Lung microvascular endothelial cell (primary cell): ENCODE measurements at regions not wholly inside any gene's neighbourhood (a gene's known extent, or its start where the extent isn't known, plus 50 kb on each side); places are given as distances from the start of the nearest gene placed in this dataset.
"Not testable (repeated sequence)": the region's sequence is repeated elsewhere in the genome, so short reads cannot be mapped to it uniquely, and the experiment has no call there.

ENCODE experiments used
- DNase-seq, 2 donors: peaks; one replicate each; pipeline versions ENCODE4 v3.0.0 to v3.0.0-alpha.2; 2010; ENCODE audit warnings: low read depth in 2 of 2

GRCh38 chr11:23236826-23237555, 376.7 kb upstream of the CCDC179 start:
- DNase-seq, result no peak

GRCh38 chr11:23252426-23252825, 392.2 kb upstream of the CCDC179 start:
- no peak for DNase-seq

- DNase-seq, result no peak
Observed at GRCh38 chr11:23257088-23257487, 396.8 kb upstream of the CCDC179 start.

- no peak for DNase-seq
Observed at GRCh38 chr11:23257556-23257955, 397.3 kb upstream of the CCDC179 start.

GRCh38 chr11:23263466-23263865, 403.2 kb upstream of the CCDC179 start:
- no peak for DNase-seq

GRCh38 chr11:23272095-23272494, 411.8 kb upstream of the CCDC179 start:
- no peak for DNase-seq

- peak in 1 of 2 donors; percentile 36 for DNase-seq
Observed at GRCh38 chr11:23278121-23278520, 417.8 kb upstream of the CCDC179 start.

GRCh38 chr11:23280088-23280487, 419.8 kb upstream of the CCDC179 start:
- no peak for DNase-seq

GRCh38 chr11:23283666-23284065, 423.4 kb upstream of the CCDC179 start:
- no peak for DNase-seq

- DNase-seq, result no peak
Observed at GRCh38 chr11:23284631-23285030, 424.4 kb upstream of the CCDC179 start.

- DNase-seq, result no peak
Observed at GRCh38 chr11:23288003-23288783, 427.9 kb upstream of the CCDC179 start.

- DNase-seq, result no peak
Observed at GRCh38 chr11:23295241-23295640, 435.0 kb upstream of the CCDC179 start.

- no peak for DNase-seq
Observed at GRCh38 chr11:23308041-23308440, 447.8 kb upstream of the CCDC179 start.

- DNase-seq, result no peak
Observed at GRCh38 chr11:23310276-23310675, 450.0 kb upstream of the CCDC179 start.

GRCh38 chr11:23311986-23312940, 452.0 kb upstream of the CCDC179 start:
- peak in 1 of 2 donors; percentile 8 for DNase-seq

- DNase-seq, result no peak
Observed at GRCh38 chr11:23313001-23313400, 452.7 kb upstream of the CCDC179 start.

GRCh38 chr11:23314162-23314561, 453.9 kb upstream of the CCDC179 start:
- DNase-seq, result peak; percentile 51 to 71

- DNase-seq, result no peak
Observed at GRCh38 chr11:23315286-23315685, 455.0 kb upstream of the CCDC179 start.

GRCh38 chr11:23317816-23318215, 457.5 kb upstream of the CCDC179 start:
- DNase-seq, result no peak

GRCh38 chr11:23318670-23319069, 458.4 kb upstream of the CCDC179 start:
- peak in 1 of 2 donors; percentile 13 for DNase-seq

- DNase-seq, result no peak
Observed at GRCh38 chr11:23320131-23320530, 459.9 kb upstream of the CCDC179 start.

- DNase-seq, result not testable (repeated sequence)
Observed at GRCh38 chr11:23335586-23335985, 475.3 kb upstream of the CCDC179 start.
